ENCODE measurements at regions not wholly inside any gene's neighbourhood (a gene's known extent, or its start where the extent isn't known, plus 50 kb on each side); places are given as distances from the start of the nearest gene placed in this dataset.

DNA sequence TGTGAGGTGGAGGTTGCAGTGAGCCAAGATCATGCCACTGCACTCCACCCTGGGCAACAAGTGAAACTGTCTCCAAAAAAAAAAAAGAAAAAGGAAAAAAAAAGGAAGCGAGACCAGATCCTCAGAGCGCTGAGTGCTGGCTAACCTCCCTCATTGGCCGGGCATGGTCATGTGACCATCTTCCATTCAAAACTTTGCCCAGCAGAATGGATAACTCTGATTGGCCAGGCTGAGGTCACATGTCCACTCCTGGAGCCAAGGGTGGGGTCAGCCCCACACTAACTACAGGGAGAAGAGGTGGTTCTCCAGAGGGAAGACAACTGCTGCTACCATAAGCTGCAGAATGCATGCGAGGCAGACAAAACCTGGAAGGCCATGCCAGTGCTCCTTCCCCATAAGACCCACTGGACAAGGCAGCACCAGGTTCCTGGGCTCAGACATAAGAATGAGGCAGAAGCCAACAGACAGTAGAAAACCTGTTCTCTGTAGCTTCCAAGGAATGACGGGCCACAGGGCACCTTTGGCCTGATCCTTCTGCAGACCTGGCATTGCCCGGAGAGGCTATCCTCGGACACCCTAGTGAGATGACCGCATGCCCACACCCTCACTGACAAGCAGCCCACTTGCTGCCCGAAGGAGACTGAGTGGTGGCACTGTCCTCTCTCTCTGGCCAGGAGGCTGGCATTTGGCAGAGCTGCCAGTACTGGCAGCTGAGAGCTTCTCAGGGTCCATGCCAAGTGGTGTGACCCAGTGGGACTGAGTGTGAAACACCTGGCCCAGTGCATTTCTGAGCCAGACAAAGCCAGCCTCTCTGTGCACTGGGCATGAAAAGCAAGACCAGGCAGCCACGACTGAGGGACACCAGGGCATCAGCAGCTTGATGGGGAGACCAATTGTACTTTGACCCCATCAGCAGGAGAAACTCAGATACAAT, 311.9 kb upstream of the SULF2 start:
- DNase-seq, result no peak

DNA sequence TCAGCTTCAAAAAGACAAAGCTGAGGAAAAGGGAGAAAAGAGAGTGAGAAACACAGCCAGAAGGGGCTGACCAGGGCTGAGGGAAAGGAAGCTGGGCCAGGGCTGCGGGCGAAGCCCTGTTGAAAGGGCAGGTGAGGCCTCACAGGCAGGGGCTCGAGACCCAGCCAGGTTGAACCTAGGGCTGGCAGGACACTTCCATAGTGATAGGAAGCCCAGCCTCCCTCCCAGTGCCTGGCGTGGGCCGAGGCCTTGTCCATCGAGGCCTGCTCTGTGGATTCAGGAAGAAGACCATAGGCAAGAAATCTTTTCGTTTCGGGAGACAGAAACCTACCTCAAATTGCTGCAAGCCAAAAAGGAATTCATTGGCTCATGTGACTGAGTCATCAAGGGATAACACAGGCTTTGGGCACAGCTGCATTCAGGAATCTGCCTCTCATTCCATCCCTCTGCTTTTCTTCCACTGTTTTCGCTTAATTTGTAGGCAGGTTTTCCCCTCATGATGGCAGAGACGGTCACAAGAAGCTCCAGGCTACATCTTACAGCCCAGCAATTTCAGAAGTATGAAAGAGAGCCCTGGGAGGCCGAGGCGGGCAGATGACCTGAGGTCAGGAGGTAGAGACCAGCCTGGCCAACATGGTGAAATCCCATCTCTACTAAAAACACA, 311.1 kb upstream of the SULF2 start:
- no peak for DNase-seq

DNA sequence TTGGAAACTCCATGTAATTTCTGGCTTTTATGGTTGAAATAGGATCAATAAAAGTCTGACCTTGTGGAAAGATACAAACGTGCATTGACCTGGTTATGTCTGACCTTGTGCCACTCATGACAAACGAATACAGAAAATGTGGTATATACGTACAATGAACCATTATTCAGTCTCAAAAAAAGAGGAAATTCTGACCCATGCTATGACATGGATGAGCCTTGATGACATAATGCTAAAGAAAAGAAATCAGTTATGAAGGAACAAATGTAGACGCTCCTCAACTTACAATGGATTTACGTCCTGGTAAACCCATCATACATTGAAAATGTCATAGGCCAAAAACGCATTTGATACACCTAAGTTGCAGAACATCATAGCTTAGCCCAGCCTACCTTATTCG, 309.7 kb upstream of the SULF2 start:
- DNase-seq, result no peak

DNA sequence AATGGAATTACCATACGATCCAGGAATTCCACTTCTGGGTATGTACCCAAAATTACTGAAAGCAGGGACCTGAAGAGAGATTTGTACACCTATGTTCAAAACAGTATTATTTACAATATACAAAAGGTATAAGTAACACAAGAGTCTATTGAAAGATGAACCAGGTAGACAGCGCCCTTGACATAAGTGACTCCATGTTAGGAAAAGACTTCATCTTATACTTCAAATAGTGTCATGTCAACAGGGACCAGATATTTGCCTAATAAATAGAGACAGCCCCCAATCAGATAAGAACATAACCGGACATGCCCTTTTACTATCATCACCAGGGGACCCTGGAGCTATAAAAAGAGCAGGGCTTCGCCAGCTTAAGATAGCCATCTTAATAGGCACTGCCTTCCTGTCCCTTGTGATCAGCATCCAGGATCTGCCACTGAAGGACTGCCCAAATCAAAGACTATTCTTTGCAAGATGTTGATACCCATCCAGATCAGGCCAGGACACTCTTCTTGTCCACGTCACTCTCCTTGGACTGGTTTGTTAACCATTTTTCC, 309.0 kb upstream of the SULF2 start:
- DNase-seq, result no peak

DNA sequence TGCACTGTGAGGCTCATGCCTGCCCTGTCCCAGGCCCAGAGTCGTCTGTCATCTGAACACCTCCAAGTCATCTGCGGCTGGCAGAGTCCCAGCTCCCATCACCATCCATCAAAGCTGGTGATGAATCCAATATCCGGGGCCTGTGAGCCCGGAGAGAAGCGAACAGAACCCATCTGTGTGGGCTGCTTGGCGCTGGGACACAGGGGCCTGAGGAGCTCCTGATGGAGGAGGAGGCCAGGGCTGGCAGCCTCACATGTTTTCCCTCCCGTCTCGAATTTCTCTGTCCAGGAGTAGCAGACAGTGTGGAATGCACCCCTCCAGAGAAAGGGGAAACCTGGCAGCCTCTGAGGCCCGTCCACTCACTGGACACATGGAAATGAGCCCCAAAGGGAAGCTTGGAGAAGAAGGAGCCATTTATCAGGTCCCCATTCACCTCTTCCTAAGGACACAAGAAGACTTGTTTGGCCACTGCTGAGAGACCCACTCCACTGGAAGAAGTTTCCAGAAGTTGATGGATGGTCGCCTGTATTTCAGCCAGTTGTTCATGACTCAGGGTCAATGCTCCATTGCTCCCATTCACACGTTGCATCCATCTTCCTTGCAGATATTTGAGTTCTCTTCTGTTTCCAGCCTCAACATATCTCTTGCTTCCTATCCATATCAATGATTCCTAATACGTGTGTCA, 307.5 kb upstream of the SULF2 start:
- DNase-seq, result no peak

DNA sequence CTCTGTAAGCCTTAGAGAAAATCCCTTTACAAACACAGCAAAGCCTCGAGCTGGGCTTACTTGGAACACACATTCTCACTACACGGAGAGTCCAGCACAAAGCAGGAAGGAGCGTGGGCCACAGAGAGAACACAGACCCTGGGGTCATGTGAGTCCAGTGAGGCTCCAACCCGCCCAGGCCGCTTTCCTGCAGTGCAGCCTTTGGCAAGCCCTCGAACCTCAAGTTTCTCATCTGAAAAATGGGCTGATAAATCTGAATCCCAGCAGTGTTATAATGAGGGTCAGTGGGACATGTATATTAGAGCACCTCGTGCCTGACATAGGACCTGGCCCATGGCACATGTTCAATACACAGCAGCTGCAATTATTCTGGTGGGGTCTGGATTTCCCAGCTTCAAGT, 305.5 kb upstream of the SULF2 start:
- no peak for DNase-seq

DNA sequence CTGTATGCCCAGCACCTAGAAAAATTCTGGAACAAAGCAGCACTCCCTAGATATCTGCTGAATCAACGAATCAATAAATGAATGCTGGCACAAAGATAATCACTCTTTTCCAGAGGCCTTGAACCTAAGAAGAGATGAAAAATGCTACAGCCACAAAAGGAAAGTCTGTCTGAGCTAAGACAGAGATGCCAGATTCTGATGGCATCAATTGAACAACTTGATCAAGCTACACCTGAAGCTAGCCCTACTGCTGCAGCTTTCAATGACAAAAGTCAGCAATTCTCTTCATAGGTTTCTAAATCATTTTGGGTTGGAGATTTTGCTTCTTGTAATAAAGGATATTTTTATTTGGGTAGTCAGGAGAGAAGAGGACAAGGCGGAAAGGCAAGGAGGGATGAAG, 305.0 kb upstream of the SULF2 start:
- no peak for DNase-seq

DNA sequence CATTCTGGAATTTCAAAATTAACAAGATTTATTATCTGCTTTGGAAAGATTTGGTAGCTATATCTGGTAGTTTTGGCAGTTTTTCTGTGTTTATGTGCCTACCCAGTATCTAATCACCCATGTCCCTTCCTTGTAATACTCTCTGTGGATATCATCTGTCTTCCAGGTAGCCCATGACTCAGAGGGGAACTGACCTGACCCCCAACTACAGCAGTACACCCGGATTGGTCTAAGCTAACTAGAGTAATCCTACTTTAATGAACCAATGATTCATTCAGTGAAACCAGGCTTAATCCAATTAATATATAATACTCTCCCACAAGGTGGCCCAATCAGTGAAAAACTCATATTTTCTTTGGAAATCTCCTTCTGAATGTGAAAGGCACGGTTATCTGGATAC, 295.3 kb upstream of the SULF2 start:
- no peak for DNase-seq

DNA sequence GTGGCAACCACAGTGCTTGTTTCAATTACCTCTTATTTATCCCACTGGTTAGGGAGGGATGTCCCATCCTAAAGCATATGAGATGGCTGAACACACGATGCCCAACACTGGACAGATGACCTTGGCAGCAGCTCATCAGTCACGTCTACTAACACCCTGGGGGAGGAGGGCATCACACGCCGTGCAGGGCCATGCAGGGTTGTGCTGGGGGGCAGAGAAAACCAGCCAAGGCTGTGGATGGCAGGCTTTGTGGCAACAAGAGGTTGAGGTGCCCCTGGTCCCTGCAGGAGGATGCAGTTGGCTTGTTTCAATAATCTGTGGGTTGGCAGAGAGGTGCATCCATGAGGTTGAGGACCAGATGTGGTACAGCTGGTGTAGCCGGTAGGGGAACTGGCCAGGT, 293.7 kb upstream of the SULF2 start:
- DNase-seq, result no peak

DNA sequence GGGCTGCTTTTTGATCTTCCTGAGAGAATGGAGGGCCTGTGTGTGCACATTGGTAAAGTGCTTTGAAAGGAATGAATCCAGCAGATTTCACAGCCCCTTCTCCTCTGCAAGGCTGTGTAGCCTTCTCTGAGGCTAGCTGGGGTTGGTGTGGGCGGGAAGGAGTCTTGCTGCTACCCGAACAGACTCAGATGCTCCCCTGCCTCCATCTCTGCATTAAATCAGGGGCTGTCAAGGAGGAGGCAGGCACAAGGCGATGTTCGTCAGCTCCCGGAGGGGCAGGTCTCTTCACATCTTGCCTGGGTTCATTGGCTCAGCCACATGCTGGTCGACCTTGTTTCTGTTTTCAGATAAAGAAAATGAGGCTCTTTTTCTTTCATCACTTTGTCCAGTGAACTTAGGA, 291.5 kb upstream of the SULF2 start:
- DNase-seq, result no peak

DNA sequence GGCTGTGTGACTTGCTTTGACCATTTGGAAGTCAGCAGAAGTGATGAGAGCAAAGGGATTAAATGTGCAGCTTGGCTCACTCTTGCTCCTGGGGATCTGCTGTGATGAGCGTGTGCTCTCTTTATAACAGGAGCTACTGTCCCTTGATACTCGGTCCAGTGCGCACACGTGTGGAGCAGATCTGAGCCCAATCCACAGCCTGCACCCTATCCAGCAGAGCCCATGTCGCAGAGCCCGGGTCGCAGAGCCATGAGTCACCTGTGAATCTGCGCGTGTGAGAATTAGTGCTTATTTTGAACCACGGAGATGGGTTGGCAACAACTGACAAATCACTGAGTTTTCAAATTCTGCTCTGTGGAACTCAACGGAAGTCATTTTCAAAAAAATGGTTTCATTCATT, 291.0 kb upstream of the SULF2 start:
- no peak for DNase-seq

DNA sequence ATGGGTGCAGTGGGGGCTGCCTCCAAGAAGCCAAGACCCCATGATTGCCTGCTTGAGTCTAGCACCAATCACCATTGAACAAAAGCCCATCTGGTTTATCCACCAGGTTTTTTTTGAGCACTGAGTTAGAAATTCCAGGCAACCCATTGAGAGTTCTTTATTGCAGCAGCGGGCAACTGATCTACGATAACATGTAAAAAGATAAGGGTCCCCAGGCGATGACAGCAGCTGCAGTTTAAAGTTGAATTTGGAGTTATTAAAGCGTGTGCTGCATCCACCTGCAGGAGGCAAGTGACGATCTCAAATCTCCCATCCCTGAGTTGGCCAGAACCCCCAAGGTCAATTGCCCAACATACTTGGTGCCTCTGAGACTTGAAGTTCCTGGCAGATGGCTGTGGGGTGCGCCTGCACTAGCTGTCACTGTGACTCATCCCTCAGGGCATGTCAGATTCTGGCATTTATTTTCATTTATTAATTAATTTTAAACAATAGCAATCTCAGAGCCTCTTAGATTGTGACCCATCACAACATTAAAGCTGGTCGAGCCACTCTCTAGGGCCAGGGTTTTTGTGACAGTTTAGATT, 290.4 kb upstream of the SULF2 start:
- no peak for DNase-seq

DNA sequence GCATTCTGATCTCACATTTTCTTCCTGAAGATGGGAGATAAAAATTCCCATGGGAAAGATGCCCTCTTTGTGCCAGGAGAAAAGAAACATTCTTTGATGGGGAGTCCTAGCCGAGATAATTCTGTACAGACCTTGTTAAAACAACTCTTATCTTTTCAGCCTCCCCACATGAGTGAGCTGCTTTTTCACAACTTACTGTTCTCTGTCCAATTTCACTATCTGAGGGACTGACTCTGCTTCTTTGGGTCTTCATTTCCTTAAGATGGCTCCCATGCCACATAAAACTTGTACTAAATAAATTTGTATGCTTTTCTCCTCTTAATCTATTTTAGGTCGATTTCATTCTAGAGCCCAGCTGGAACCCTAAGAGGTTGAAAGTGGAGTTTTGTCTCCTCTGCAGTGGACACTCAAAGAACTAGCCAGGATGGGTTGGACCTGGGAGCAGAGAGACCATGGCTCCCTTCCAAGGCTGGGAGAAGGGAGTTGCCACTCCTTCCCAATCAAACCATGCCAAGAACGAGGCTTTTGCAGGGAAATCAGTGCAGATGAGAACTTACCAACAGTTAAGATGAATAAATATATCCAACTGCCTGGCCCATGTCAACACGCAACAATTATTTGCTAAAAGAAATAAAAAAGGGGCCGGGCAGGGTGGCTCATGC, 285.8 kb upstream of the SULF2 start:
- DNase-seq, result no peak

DNA sequence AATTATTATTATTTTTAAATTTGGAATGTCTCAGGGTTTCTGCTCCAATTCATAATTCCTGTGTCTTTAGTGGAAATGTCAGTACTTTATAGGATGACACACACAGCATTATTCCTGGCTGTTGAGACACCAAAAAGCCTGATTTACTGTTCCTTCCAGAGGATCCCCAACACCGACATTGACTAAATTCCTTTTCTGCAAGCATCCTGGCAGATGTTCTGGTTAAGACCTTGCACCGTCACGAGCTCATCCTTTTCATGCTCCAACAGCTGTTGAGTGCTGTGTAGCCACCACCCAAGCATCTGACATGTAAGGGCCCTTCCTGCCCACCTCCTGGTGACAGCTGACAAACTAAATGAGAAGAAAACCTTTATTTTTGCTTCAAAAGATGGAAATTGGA, 284.3 kb upstream of the SULF2 start:
- DNase-seq, result no peak

DNA sequence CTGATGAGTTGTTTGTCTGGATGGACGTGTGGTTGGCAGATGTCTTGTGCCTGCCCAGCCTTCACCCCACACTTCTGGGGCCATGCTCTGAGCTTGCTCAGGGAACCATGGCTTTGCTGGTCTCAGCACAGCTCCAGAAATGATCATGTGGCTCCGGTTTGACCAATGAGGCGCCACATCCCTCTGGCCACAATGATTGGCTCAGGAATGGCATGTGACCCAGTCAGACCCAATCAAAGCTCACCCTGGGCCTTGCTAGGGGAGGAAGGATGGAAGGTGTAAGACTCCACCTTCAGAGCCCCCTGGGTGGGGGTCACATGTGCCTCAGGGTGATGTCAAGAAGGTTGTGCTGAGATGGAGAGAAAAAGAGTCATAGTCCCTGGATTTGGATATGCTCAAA, 281.6 kb upstream of the SULF2 start:
- DNase-seq, result no peak

DNA sequence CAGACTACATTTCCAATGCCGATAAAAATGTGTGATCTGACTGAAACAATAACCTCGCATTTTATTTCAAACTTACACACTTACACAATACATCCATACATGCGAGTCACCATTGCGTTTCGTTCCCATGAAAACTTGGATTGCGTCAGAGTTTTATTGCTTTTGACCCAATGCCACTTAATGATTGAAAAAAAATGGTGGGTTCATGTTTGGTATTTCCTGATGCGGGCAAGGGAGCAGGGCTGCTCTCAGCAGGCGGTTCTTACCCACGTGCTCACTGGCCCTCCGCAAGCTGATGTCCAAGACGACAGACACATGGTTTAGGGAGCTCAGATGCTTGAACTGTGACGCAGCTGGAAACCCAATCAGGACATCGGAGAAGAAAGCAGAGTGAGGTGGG, 281.0 kb upstream of the SULF2 start:
- no peak for DNase-seq

DNA sequence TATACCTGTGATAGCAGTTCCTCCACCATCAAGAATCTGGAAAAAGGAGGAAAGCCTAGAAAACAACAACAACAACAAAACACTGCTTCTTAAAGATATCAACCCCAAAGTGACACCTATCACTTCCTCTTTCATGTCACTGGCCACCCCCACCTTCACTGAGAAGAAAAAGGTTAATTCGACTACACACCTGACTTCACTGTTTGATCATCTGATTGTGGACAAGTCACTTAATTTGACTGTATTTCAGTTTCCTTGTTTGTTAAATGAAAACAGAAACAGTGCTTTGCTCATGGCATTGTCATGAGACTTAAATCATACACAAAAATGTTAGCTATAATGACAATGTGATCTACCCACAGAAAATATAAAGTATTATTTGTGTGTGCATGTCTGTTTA, 280.6 kb upstream of the SULF2 start:
- no peak for DNase-seq

DNA sequence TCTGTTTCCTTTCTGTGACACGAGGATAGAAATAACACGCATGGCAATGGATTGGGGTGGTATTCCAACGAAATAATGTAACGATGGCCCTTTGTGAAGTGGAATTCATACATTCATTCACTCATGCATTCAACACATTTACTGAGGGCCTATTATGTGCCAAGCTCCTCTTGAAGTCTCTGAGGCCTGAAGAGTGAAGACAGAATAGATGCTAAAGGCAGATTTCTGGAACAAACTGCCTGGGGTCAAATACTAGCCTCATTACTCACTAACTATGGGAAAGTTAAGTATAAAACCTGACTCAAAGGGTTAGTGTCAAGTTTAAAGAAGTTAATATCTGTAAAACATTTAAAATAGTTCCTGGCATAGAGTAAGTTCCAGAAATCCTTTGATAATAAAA, 279.6 kb upstream of the SULF2 start:
- DNase-seq, result no peak

DNA sequence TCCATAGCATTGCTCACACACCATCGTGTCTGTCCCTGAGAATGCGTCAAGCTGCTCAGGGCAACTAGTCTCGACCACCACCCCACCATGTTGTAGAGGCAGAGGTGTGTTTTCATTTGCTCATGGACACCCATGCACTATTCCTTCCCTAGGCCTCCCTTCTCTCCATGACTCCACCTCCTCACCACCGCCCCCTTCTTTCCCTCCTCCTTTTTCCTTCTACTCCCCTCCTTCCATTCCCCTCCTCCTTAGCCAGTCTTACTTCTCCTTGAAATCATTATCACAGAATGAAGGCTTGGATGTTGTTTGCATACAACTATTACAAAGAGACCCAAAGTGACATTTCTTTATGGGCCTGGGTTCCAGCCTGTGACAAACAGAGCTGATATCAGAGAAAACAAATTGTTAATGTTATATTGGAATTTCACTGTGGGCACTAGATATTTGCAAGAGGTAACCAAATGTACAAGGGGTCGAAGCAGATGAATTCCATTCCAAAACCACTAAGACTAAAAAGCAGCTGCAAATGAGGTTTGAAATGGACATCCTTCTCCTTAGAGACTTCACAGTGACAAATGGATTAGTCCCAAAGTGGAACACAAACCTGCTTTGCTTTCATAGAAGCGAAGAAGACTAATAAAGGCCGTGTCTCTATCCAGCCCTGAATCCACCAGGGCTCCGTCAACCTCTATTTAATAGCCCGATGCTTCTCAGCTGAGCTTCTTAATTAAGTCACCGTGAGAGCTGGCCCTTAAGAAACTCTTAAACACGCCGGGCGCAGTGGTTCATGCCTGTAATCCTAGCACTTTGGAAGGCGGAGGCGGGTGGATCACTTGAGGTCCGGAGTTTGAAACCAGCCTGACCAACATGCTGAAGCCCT, 275.8 kb upstream of the SULF2 start:
- no peak for DNase-seq

DNA sequence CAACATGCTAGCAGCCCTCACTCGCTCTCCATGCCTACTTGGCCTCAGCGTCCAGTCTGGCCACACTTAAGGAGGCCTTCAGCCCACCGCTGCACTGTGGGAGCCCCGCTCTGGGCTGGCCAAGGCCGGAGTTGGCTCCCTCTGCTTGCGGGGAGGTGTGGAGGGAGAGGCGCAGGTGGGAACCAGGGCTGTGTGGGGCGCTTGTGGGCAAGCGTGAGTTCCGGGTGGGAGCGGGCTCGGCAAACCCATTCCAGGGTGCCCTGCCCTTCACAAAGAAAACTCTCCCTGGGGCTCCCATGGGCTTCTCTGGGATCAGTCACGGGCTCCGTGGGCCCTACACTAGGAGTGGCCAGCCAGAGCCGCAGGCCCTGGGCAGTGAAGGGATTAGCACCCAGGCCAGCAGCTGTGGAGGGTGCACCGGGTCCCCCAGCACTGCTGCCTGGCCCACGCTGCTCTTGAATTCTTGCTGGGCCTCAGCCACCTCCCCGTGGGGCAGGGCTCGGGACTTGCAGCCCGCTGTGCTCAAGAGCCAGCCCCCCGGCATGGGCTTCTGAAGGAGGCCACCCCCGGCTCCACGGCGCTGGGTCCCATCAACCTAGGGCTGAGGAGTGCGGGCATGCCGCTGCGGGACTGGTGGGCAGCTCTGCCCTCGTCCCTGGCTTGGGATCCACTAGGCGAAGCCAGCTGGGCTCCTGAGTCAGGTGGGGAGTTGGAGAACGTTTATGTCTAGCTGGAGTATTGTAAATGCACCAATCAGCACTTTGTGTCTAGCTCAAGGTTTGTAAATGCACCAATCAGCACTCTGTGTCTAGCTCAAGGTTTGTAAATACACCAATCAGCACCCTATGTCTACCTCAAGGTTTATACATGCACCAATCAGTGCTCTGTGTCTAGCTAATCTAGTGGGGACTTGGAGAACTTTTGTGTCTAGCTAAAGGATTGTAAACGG, 273.6 kb upstream of the SULF2 start:
- DNase-seq, result no peak

DNA sequence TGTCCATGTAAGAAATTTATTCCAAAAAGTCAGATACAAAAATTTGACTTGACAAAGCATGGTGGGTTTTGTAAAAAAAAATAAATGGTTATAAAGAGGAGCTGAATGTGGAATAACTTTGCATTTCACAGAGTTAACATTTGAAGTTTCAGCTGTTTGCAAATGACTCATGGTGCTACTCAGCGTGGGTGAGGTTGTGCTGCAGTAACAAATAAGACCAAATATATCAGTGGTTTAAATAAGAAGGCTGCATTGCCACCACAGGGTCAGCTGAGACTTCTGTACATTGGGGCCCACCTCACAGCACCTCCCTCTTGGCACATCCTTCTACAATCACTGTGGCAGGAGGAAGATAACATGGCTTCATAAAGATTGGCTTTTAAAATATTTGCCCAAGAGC, 272.5 kb upstream of the SULF2 start:
- no peak for DNase-seq
